ENCODE measurements at regions not wholly inside any gene's neighbourhood (a gene's known extent, or its start where the extent isn't known, plus 50 kb on each side); places are given as distances from the start of the nearest gene placed in this dataset.
A peak's percentile ranks its signal among the peaks of the same experiment; 100 is the strongest.

- H3K27ac ChIP-seq, result peak overlapping the region; percentile 45
- TF ChIP-seq ZFX (IDR thresholded peaks at IDR 0.05; ENCODE audit: borderline replicate concordance) (no peak), CTCF (IDR thresholded peaks at IDR 0.05) (no peak)
These were observed 250.4 kb downstream of the GPM6A start for GRCh38 chr4:175561696-175562095.

DNA sequence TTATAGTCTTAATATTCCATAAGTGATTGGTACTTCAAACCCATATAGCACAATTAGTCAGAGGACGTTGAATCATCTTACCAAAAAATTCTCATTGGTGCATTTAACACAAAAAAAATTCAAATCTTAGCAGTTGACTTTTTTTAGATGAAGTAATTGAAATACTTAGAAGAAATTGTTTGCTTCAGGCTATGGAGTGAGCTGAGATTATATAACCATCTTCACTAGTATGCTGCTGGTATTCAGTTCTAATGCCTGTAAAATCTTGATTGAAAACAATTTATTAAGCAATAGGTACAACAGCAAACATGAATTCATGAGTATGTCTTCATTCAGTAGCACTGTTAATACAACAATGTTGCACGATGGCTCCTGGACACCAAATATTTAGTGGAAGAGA lies 250.0 kb downstream of the GPM6A start:
- TF ChIP-seq ZFX (IDR thresholded peaks at IDR 0.05; ENCODE audit: borderline replicate concordance) (no peak), CTCF (IDR thresholded peaks at IDR 0.05) (no peak)
- H3K27ac ChIP-seq, result peak overlapping the region; percentile 45

DNA sequence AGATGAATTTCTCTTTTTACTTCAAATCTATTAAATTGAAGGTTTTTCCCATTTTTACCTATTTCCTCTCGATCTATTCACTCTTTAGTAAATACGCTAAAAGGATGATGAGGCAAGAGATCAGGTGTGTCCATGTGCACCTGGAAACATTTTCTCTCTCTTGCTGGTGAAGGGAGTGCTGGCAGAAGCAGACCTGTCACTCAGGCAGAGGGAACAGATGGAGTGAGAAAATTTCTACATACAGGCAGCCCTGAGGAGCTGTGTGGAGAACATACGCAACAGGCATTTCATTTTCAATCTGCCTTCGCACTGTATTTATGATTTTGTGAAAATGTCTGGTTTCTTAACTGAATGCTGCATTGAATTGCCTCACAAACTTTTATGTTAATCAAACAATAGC lies 249.5 kb downstream of the GPM6A start:
- H3K27ac ChIP-seq, result 0 out of 2 replicates have a peak overlapping the region, but pooled peaks have one; percentile 45
- TF ChIP-seq ZFX (IDR thresholded peaks at IDR 0.05; ENCODE audit: borderline replicate concordance) (no peak), CTCF (IDR thresholded peaks at IDR 0.05) (no peak)

All from 22Rv1 (cell line).